ENCODE measurements at regions not wholly inside any gene's neighbourhood (a gene's known extent, or its start where the extent isn't known, plus 50 kb on each side); places are given as distances from the start of the nearest gene placed in this dataset.

GRCh38 chr2:15082105-15083058 is 449.9 kb downstream of the LRATD1 start:
- DNase-seq (ENCODE audit: low read depth in 3 of 3): no peak

- DNase-seq (ENCODE audit: low read depth in 3 of 3): no peak
Observed at GRCh38 chr2:15084826-15085489, 452.4 kb downstream of the LRATD1 start.

GRCh38 chr2:15092181-15092580 is 459.7 kb downstream of the LRATD1 start:
- DNase-seq (ENCODE audit: low read depth in 3 of 3): no peak

GRCh38 chr2:15092691-15093090 is 460.2 kb downstream of the LRATD1 start:
- DNase-seq (ENCODE audit: low read depth in 3 of 3): no peak

- no peak for DNase-seq (ENCODE audit: low read depth in 3 of 3)
Observed at GRCh38 chr2:15094161-15094560, 461.6 kb downstream of the LRATD1 start.

GRCh38 chr2:15096873-15097272 is 464.3 kb downstream of the NBAS start:
- DNase-seq (ENCODE audit: low read depth in 3 of 3): no peak

GRCh38 chr2:15107137-15107536 is 454.0 kb downstream of the NBAS start:
- DNase-seq (ENCODE audit: low read depth in 3 of 3): no peak

- DNase-seq (ENCODE audit: low read depth in 3 of 3): no peak
Observed at GRCh38 chr2:15111718-15112117, 449.4 kb downstream of the NBAS start.

GRCh38 chr2:15112216-15112615 is 448.9 kb downstream of the NBAS start:
- DNase-seq (ENCODE audit: low read depth in 3 of 3): no peak

GRCh38 chr2:15115776-15116175 is 445.4 kb downstream of the NBAS start:
- no peak for DNase-seq (ENCODE audit: low read depth in 3 of 3)

- no peak for DNase-seq (ENCODE audit: low read depth in 3 of 3)
Observed at GRCh38 chr2:15116830-15117229, 444.3 kb downstream of the NBAS start.
